ENCODE measurements at regions not wholly inside any gene's neighbourhood (a gene's known extent, or its start where the extent isn't known, plus 50 kb on each side); places are given as distances from the start of the nearest gene placed in this dataset.

GRCh38 chr2:21358976-21359375 lies 235.2 kb downstream of the TDRD15 start:
- no peak for DNase-seq (ENCODE audit: low read depth)
- no peak for TF ChIP-seq CTCF (IDR thresholded peaks at IDR 0.05; ENCODE audit: control insufficient read depth, extremely low read depth, insufficient read depth)
- H3K4me3 ChIP-seq (ENCODE audit: low read depth, low read length) = no peak overlapping the region

DNA sequence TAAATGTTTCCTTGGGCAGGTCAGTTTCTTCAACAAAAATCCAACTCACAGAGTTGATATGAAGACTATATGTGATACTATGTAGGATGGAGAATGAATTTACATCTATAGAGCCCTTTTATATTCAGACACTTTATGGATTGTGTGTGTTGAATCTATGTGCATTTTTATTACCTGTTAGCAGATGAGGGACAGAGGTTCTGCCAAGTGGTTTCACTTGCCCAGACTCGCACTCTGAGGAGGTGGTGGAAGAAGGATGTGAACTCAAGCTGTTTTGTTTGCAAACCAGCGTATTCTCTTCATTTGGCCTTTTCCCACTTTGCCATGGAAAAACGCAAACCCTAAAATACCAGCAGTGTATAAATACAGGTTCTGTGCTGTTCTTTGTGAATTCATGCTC lies 237.6 kb downstream of the TDRD15 start:
- no peak for DNase-seq (ENCODE audit: low read depth)
- H3K4me3 ChIP-seq (ENCODE audit: low read depth, low read length) = no peak overlapping the region
- TF ChIP-seq CTCF (IDR thresholded peaks at IDR 0.05; ENCODE audit: control insufficient read depth, extremely low read depth, insufficient read depth) = no peak

- no peak for DNase-seq (ENCODE audit: low read depth)
- no peak overlapping the region for H3K4me3 ChIP-seq (ENCODE audit: low read depth, low read length)
- TF ChIP-seq CTCF (IDR thresholded peaks at IDR 0.05; ENCODE audit: control insufficient read depth, extremely low read depth, insufficient read depth) = no peak
These were observed 238.3 kb downstream of the TDRD15 start for GRCh38 chr2:21361957-21362486.

DNA sequence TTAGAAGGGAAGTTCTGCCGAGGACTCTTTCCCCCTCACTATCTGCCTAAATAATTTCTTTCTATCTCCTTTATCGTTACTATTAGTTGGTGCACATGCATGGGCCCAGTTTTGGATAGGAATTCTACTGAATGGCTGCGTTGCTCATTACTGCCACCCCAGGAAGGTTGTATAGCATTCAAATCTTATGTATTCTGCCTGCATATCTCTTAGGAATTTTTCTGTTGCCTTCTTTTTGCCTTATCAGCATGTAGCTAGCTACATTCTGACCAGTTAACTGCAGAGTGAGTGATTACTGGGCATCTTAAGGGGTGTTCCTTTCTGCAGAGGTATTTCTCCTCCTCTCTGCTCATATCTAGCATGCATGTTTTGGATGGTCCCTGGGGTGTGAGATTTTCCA lies 239.6 kb downstream of the TDRD15 start:
- no peak for DNase-seq (ENCODE audit: low read depth)
- H3K4me3 ChIP-seq (ENCODE audit: low read depth, low read length) = no peak overlapping the region
- peak; percentile 25; the same call in 1 of the 2 replicates for TF ChIP-seq CTCF (IDR thresholded peaks at IDR 0.05; ENCODE audit: control insufficient read depth, extremely low read depth, insufficient read depth)

- no peak for TF ChIP-seq CTCF (IDR thresholded peaks at IDR 0.05; ENCODE audit: control insufficient read depth, extremely low read depth, insufficient read depth)
- H3K4me3 ChIP-seq (ENCODE audit: low read depth, low read length) = no peak overlapping the region
- no peak for DNase-seq (ENCODE audit: low read depth)
These were observed 243.7 kb downstream of the TDRD15 start for GRCh38 chr2:21367421-21367820.

DNA sequence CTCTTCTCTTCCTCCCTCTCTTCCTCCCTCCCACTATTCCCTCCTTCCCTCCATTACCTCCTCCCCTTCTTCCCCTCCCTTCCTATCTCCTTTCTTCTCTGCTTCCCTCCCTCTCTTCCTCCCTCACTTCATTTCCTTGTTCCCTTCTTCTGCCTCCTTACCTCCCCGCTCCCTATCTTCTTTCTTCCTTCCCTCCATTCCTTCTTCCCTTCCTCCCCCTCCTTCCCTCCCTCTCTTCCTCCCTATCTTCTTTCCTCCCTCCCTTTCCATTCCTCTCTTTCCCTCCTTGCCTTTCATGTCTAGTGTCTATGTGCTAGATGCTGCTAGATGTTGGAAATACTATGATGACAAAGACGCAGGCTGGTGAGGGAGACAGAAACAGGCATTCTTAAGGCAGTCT lies 246.0 kb downstream of the TDRD15 start:
- TF ChIP-seq CTCF (IDR thresholded peaks at IDR 0.05; ENCODE audit: control insufficient read depth, extremely low read depth, insufficient read depth) = no peak
- DNase-seq (ENCODE audit: low read depth) = no peak
- no peak overlapping the region for H3K4me3 ChIP-seq (ENCODE audit: low read depth, low read length)

- no peak for TF ChIP-seq CTCF (IDR thresholded peaks at IDR 0.05; ENCODE audit: control insufficient read depth, extremely low read depth, insufficient read depth)
- no peak overlapping the region for H3K4me3 ChIP-seq (ENCODE audit: low read depth, low read length)
- no peak for DNase-seq (ENCODE audit: low read depth)
These were observed 247.8 kb downstream of the TDRD15 start for GRCh38 chr2:21371499-21372003.

Data from LNCaP clone FGC (cell line).